HG02642 (cell line): ENCODE measurements at regions not wholly inside any gene's neighbourhood (a gene's known extent, or its start where the extent isn't known, plus 50 kb on each side); places are given as distances from the start of the nearest gene placed in this dataset.

Experiments used
- ATAC-seq: cut with Tn5 transposase; IDR thresholded peaks from one replicate; pipeline ENCODE4 v1.9.1; 2021; ENCODE audit warnings: mild to moderate bottlenecking; ENCODE audit not compliant: unreplicated experiment, poor library complexity

DNA sequence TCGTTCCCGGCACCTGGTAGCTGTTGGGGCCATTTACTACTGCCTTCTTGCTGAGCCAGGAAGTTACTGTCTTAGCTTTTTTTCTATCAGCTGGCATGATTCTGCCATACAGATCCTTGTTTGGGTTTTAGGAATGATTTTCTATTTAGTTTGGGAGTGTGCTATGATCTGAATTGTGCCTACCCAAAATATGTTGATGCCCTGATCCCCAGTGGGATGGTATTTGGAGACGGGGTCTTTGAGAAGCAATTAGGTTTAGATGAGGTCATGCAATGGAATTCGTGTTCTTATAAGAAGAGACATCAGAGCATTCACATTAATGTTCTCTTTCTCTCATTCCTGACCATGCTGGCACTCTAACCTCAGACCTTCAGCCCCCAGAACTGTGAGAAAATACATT, 59.4 kb upstream of the HS3ST2 start:
- ATAC-seq, result no peak

DNA sequence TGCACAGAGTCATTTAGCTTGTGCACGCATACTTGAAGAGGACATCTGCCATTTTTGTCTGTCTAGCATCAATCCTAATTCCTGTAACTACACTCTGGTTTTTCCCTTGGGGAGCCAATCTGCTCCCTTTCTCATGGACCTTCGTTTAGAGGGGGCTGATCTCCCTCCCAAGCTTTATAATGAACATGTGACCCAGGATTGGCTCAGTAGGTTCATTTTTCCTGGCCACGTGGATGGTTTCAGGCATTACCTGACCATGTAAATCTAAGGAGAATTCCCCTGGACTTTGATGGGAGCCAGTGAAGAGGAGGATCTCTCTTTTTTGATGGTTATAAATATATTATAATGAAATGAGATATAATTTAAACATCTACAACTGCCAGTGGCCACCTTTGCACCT, 56.8 kb upstream of the HS3ST2 start:
- ATAC-seq, result no peak

DNA sequence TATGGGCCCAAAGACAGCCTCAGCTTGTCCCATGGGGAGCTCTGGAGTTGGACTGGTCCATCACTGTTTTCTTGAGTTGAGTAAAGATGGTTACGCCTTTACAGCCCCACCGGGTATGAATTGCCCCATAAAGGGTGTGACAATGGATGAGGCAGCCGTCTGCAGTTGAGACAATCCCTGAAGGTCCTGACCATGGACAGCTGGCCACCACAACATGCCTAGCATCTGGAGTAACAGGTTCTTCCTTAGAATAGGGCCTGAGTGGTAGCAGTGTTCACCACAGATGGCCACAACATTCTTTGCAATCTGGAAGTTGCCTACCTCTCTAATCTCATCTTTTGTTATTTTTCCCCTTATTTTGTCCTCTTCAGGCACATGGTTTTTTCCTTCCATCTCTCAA, 51.5 kb upstream of the HS3ST2 start:
- ATAC-seq, result no peak

- ATAC-seq, result no peak
These were observed 50.4 kb upstream of the HS3ST2 start for GRCh38 chr16:22763437-22764080.
